ENCODE measurements at regions not wholly inside any gene's neighbourhood (a gene's known extent, or its start where the extent isn't known, plus 50 kb on each side); places are given as distances from the start of the nearest gene placed in this dataset.

- ATAC-seq (no peak), DNase-seq (no peak)
- POLR2A ChIA-PET: no interaction called here
- no peaks in the 10 kb centered on the region for H3K9me3 Mint-ChIP-seq (ENCODE audit: low read depth)
- H3K4me3 Mint-ChIP-seq: no peak overlapping the region
- intact Hi-C loops (cut with DNase I, micrococcal nuclease): no loop called here
- H3K4me1 Mint-ChIP-seq: peaks cover 2% of the 10 kb centered on the region
- H3K27me3 Mint-ChIP-seq: no peaks in the 10 kb centered on the region
- no peaks in the 10 kb centered on the region for H3K36me3 Mint-ChIP-seq (ENCODE audit: low read depth)
- CTCF ChIA-PET: no interaction called here
- no peak overlapping the region for H3K27ac Mint-ChIP-seq
These were observed 361.4 kb downstream of the EPHA4 start for GRCh38 chr2:221210686-221211085.

DNA sequence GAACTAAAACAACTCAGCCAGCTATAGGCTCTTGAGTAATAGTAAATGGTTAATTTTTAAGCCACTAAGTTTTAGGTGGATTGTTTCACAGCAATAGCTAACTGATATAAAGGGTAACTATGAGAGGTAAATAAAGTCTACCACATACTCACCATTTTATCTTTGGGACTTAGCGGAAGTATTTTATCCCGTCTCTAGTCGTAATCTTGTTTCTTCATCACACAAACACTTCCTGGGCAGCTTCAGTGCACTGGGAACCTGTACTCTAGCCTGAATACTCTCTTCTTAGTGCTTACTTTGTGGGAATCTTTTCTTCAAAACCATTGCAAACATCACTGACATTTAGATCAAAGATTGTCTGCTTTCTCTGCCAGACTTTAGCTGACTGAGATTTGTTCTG lies 360.5 kb downstream of the EPHA4 start:
- Mint-ChIP-seq H3K4me1 (peaks cover 2% of the 10 kb centered on the region), H3K27ac (no peak overlapping the region), H3K9me3 (ENCODE audit: low read depth) (no peaks in the 10 kb centered on the region), H3K27me3 (no peaks in the 10 kb centered on the region), H3K36me3 (ENCODE audit: low read depth) (no peaks in the 10 kb centered on the region), H3K4me3 (no peak overlapping the region)
- ATAC-seq: no peak
- DNase-seq: no peak
- intact Hi-C loops (cut with DNase I, micrococcal nuclease): no loop called here
- POLR2A ChIA-PET: no interaction called here
- CTCF ChIA-PET: interaction anchor here (0.9 kb wide), 1 partner anchor 11 kb away, joined by 4 read pairs; no protein-coding TSS in a partner anchor

DNA sequence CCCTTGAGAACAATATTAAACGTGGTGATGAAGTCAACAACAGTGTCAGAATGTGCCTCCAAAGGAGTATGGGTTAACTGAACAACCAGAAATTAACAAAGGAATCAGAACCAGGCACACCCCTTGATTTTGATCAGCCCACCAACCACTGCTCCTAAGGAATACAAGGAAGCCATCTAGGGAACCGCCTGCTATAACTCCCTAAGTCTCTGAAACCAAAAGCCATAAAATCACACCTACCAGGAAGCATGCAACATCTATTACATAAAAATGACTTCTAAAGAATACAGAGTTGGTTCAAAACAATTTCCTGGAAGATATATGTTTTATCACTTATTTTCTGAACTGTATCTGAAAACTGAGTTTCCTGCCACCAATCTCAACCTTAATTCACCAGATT lies 360.0 kb downstream of the EPHA4 start:
- H3K27ac Mint-ChIP-seq: no peak overlapping the region
- intact Hi-C loops (cut with DNase I, micrococcal nuclease): no loop called here
- DNase-seq (no peak), ATAC-seq (no peak)
- H3K27me3 Mint-ChIP-seq: no peaks in the 10 kb centered on the region
- CTCF ChIA-PET: interaction anchor here (0.9 kb wide), 1 partner anchor 12 kb away, joined by 4 read pairs; no protein-coding TSS in a partner anchor
- no peaks in the 10 kb centered on the region for H3K36me3 Mint-ChIP-seq (ENCODE audit: low read depth)
- POLR2A ChIA-PET: no interaction called here
- H3K4me1 Mint-ChIP-seq: peaks cover 2% of the 10 kb centered on the region
- no peaks in the 10 kb centered on the region for H3K9me3 Mint-ChIP-seq (ENCODE audit: low read depth)
- H3K4me3 Mint-ChIP-seq: no peak overlapping the region

- intact Hi-C loops (cut with DNase I, micrococcal nuclease): no loop called here
- Mint-ChIP-seq H3K27me3 (no peaks in the 10 kb centered on the region), H3K36me3 (ENCODE audit: low read depth) (no peaks in the 10 kb centered on the region), H3K4me1 (peaks cover 2% of the 10 kb centered on the region), H3K4me3 (no peak overlapping the region), H3K9me3 (ENCODE audit: low read depth) (no peaks in the 10 kb centered on the region), H3K27ac (no peak overlapping the region)
- CTCF ChIA-PET: no interaction called here
- POLR2A ChIA-PET: no interaction called here
- no peak for DNase-seq
- ATAC-seq: no peak
These were observed 356.6 kb downstream of the EPHA4 start for GRCh38 chr2:221215487-221215886.

GRCh38 chr2:221216636-221217035 lies 355.5 kb downstream of the EPHA4 start:
- no peaks in the 10 kb centered on the region for H3K9me3 Mint-ChIP-seq (ENCODE audit: low read depth)
- intact Hi-C loops (cut with DNase I, micrococcal nuclease): no loop called here

DNA sequence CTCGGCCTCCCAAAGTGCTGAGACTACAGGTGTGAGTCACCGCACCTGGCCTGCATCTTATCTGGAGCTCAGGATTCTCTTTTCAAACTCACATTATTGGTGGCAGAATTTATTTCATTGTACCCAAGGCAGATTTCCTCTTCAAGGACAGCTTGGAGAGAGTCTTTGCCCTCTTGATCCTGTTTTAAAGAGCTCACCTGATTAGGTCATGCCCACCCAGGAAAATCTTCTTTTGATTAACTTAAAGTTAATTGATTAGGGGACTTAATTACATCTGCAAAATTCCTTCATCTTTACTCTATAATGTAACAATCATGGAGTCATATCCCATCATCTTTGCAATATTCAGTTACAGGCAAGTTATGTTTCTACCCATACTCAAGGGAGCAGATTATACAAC lies 346.4 kb downstream of the EPHA4 start:
- no peaks in the 10 kb centered on the region for H3K9me3 Mint-ChIP-seq (ENCODE audit: low read depth)
- no peak overlapping the region for H3K27ac Mint-ChIP-seq
- DNase-seq (no peak), ATAC-seq (no peak)
- POLR2A ChIA-PET: no interaction called here
- H3K4me1 Mint-ChIP-seq: no peaks in the 10 kb centered on the region
- H3K4me3 Mint-ChIP-seq: no peak overlapping the region
- H3K27me3 Mint-ChIP-seq: no peaks in the 10 kb centered on the region
- CTCF ChIA-PET: interaction anchor here (1.1 kb wide), 1 partner anchor 17 kb away, joined by 4 read pairs; no protein-coding TSS in a partner anchor
- H3K36me3 Mint-ChIP-seq (ENCODE audit: low read depth): no peaks in the 10 kb centered on the region
- intact Hi-C loops (cut with DNase I, micrococcal nuclease): no loop called here

More at GRCh38 chr2:221216636-221217035, 355.5 kb downstream of the EPHA4 start:
- Mint-ChIP-seq H3K36me3 (ENCODE audit: low read depth) (no peaks in the 10 kb centered on the region), H3K4me1 (peaks cover 2% of the 10 kb centered on the region), H3K27ac (no peak overlapping the region), H3K27me3 (no peaks in the 10 kb centered on the region), H3K4me3 (no peak overlapping the region)
- no peak for DNase-seq
- no peak for ATAC-seq
- POLR2A ChIA-PET: no interaction called here
- CTCF ChIA-PET: no interaction called here

DNA sequence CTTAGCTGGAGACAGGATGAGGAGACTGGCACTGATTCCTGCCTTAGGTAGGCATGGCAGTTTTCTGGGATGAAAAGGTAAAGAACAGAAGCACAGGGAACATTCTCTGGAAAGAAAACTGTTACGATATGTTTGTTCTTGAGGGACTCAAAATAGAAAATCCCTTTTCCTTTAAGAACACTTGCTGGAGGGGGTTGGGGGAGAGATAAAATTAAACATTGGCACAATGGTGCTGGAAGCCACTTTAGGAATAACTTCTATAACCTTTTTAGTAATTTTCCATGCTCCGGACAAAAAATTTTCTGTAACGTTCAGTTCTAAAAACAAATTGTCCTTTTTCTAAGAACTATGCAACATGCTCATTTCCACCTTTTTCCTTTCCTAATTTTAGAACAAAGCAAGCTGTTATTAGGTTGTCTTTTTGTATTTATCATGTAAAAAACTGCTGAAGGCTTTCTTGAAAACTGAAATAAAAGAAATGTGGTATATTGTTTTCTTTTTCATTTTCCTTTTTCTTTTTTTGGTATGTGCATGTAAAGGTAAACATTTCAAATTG lies 343.8 kb downstream of the EPHA4 start:
- intact Hi-C loops (cut with DNase I, micrococcal nuclease): no loop called here
- H3K4me3 Mint-ChIP-seq: no peak overlapping the region
- no peak for ATAC-seq
- no peaks in the 10 kb centered on the region for H3K4me1 Mint-ChIP-seq
- H3K27ac Mint-ChIP-seq: no peak overlapping the region
- ChIA-PET CTCF (no interaction called here), POLR2A (no interaction called here)
- no peak for DNase-seq
- no peaks in the 10 kb centered on the region for H3K9me3 Mint-ChIP-seq (ENCODE audit: low read depth)
- no peaks in the 10 kb centered on the region for H3K36me3 Mint-ChIP-seq (ENCODE audit: low read depth)
- H3K27me3 Mint-ChIP-seq: no peaks in the 10 kb centered on the region

DNA sequence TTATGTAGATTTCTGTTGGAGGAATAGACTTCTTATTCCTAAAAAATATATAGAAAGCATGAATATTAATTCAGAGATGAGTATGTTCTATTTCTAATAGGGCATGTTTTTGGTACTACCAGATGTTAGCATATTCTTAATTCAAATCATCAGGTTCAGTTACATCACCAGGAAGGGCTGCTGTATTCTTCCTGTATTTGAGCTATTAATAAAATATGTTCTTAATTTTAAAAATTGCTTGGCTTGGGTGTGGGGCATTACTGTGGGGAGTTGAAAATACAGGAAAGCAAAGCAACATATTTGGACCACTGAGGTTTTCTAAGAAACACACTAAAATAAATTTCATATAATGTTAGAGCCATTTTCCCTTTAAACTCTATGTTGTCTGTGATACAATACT lies 343.0 kb downstream of the EPHA4 start:
- CTCF ChIA-PET: no interaction called here
- Mint-ChIP-seq H3K4me1 (no peaks in the 10 kb centered on the region), H3K36me3 (ENCODE audit: low read depth) (no peaks in the 10 kb centered on the region), H3K27me3 (no peaks in the 10 kb centered on the region), H3K27ac (no peak overlapping the region), H3K4me3 (no peak overlapping the region), H3K9me3 (ENCODE audit: low read depth) (no peaks in the 10 kb centered on the region)
- ATAC-seq: no peak
- no peak for DNase-seq
- POLR2A ChIA-PET: no interaction called here
- intact Hi-C loops (cut with DNase I, micrococcal nuclease): no loop called here

GRCh38 chr2:221231511-221231910 lies 340.6 kb downstream of the EPHA4 start:
- Mint-ChIP-seq H3K4me3 (no peak overlapping the region), H3K27me3 (no peaks in the 10 kb centered on the region), H3K9me3 (ENCODE audit: low read depth) (no peaks in the 10 kb centered on the region), H3K4me1 (no peaks in the 10 kb centered on the region), H3K36me3 (ENCODE audit: low read depth) (no peaks in the 10 kb centered on the region), H3K27ac (no peak overlapping the region)
- no peak for DNase-seq
- intact Hi-C loops (cut with DNase I, micrococcal nuclease): no loop called here
- ATAC-seq: no peak
- ChIA-PET CTCF (no interaction called here), POLR2A (no interaction called here)

DNA sequence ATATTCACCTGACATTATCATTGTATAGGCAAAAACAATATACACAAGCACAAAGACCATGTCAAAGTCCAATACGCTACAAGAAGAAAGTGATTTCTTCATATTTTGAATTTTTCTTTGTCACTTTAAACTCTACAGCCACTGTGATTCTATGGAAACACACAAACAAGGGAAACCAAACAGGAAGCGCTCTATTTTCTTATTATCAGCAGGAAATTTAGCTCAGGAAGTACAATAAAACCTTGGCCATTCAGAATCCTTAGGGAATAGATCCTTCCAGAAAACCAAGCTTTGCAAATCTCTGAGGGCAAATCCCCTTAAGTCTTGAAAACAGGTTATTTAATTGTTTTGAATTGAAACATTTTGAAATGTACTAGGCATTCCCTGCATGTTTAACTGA lies 336.2 kb downstream of the EPHA4 start:
- ATAC-seq (no peak), DNase-seq (no peak)
- Mint-ChIP-seq H3K36me3 (ENCODE audit: low read depth) (no peaks in the 10 kb centered on the region), H3K27ac (no peak overlapping the region), H3K4me1 (no peaks in the 10 kb centered on the region), H3K27me3 (no peaks in the 10 kb centered on the region), H3K9me3 (ENCODE audit: low read depth) (no peaks in the 10 kb centered on the region), H3K4me3 (no peak overlapping the region)
- CTCF ChIA-PET: no interaction called here
- intact Hi-C loops (cut with DNase I, micrococcal nuclease): no loop called here
- POLR2A ChIA-PET: no interaction called here

DNA sequence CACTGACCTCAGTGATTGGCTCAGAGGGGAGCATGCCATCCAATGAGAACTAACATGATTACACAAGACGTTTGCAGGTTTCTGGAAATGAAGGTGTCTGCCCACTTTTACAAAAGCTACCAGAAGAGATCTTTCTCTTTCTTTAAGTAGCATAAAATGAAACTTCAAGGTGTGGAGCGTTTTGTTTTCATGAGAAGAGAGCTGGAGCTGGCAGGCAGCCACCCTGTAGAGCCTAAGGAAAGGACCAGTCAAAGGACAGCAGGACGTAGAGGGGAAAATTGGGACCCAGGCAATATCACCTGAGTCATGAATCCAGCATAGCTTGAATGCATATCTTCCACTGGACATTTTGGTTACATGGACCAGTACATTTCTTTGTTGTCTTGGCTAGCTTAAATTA lies 331.0 kb downstream of the EPHA4 start:
- Mint-ChIP-seq H3K9me3 (ENCODE audit: low read depth) (no peaks in the 10 kb centered on the region), H3K27me3 (no peaks in the 10 kb centered on the region), H3K27ac (no peak overlapping the region), H3K4me1 (no peaks in the 10 kb centered on the region), H3K4me3 (no peak overlapping the region), H3K36me3 (ENCODE audit: low read depth) (no peaks in the 10 kb centered on the region)
- intact Hi-C loops (cut with DNase I, micrococcal nuclease): no loop called here
- ATAC-seq: no peak
- ChIA-PET CTCF (no interaction called here), POLR2A (no interaction called here)
- no peak for DNase-seq

DNA sequence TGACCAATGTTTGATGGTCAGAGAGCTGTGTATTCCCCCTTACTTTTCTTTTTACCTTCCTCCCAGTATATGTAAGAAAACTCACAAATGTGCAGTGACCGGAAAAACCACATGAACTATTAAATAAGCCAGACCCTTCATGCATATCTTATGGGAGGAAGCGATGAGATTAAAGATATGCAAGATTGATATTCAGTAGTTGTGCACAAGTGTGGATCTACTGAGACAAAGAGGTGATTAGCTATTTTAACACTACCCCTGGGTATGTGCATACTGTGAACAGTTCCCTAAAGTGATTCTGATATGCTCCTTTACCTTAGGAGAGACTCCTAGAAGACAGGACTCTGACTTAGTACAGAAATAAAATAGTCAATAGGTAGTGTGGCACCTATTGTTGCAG lies 328.3 kb downstream of the EPHA4 start:
- ATAC-seq: no peak
- Mint-ChIP-seq H3K27me3 (no peaks in the 10 kb centered on the region), H3K9me3 (ENCODE audit: low read depth) (peaks cover 2% of the 10 kb centered on the region), H3K4me1 (no peaks in the 10 kb centered on the region), H3K27ac (no peak overlapping the region), H3K4me3 (no peak overlapping the region), H3K36me3 (ENCODE audit: low read depth) (no peaks in the 10 kb centered on the region)
- POLR2A ChIA-PET: no interaction called here
- CTCF ChIA-PET: no interaction called here
- intact Hi-C loops (cut with DNase I, micrococcal nuclease): no loop called here
- no peak for DNase-seq

DNA sequence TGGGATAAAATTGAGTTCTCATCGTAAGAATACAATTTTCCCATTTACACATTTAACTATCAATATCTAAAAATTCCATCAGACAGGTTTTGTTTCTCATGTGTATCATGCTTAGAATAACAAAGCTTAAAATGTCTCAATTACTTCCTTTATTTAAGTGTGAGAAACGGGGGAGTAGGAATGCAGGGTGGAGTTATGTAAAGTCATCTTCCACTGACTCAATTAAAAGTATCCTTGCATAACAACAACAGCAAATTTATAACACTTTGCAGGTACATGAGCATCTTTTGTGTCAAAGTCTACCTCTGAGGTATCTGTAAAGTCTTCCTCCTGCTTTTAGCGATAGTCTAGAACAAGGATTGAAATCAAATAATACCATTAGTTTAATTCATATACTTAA lies 327.1 kb downstream of the EPHA4 start:
- ATAC-seq (no peak), DNase-seq (no peak)
- CTCF ChIA-PET: no interaction called here
- Mint-ChIP-seq H3K9me3 (ENCODE audit: low read depth) (peaks cover 2% of the 10 kb centered on the region), H3K4me1 (no peaks in the 10 kb centered on the region), H3K4me3 (no peak overlapping the region), H3K27me3 (no peaks in the 10 kb centered on the region), H3K27ac (no peak overlapping the region), H3K36me3 (ENCODE audit: low read depth) (no peaks in the 10 kb centered on the region)
- intact Hi-C loops (cut with DNase I, micrococcal nuclease): no loop called here
- POLR2A ChIA-PET: no interaction called here
